GM21528 (cell line): ENCODE measurements at regions not wholly inside any gene's neighbourhood (a gene's known extent, or its start where the extent isn't known, plus 50 kb on each side); places are given as distances from the start of the nearest gene placed in this dataset.

Experiments used
- ATAC-seq: cut with Tn5 transposase; IDR thresholded peaks from one replicate; pipeline ENCODE4 v1.9.1; 2021; ENCODE audit warnings: mild to moderate bottlenecking, moderate library complexity; ENCODE audit not compliant: unreplicated experiment, low FRiP score

GRCh38 chrX:45762699-45763647 lies 562.3 kb upstream of the DIPK2B start:
- no peak for ATAC-seq

- no peak for ATAC-seq
Measured at GRCh38 chrX:45761920-45762319, 561.2 kb upstream of the DIPK2B start.

DNA sequence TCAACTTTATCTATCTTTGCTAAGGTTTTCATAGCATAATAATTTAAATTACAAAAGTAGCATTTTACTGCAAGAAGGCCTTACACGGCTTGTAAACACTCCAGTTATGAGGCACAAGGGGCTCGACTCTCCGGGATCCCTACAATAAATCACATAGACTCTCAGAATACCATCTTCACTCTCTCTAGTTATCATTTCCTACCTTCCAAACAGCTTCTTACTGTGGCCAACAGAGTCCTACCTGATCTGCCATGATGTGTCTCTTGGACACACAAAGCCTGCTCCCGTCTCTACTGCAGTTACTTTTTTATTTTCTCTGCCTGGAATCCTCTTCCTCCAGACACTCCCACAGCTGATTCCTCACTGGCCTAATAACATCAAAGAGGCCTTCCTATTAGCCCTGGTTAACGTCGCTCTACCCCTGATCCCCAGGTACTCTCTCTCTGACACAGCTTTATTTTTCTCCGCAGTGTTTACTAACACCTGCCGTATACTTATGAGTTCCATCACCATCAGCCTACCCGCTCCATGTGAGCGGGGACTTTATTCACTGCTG lies 559.6 kb upstream of the DIPK2B start:
- ATAC-seq: no peak

DNA sequence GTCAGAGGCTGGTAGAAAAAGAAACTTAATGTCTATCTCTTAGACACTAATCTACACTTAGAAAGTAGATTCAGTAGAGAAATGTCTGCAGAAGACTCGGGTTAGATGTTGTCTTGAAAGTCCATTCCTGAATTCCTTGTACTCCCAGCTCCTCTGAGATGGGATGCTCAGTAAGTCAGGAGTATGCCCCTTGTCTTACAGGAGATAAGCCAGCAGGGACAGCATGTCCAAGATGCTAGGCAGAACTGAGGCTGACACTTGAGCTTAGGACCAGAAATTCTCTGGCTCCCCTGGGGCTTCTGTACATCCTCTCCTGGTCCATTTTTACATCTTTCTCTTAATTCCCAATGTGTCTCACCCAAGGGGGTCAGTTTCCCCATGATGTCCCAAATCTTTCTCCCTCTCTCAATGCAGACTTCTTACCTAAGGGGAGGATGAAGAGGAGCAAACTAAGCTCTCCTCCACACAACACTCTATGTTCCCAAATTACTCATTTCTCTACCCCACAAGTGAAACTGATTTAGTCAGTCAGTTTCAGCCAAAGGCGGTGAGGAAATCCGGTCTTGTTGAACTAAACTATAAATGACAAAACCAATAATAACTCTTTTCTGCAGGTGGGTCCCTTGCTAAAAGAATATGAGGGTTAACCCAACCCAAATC lies 558.2 kb upstream of the DIPK2B start:
- ATAC-seq: peak; percentile 73

GRCh38 chrX:45758319-45758718 lies 557.6 kb upstream of the DIPK2B start:
- ATAC-seq: peak; percentile 47

DNA sequence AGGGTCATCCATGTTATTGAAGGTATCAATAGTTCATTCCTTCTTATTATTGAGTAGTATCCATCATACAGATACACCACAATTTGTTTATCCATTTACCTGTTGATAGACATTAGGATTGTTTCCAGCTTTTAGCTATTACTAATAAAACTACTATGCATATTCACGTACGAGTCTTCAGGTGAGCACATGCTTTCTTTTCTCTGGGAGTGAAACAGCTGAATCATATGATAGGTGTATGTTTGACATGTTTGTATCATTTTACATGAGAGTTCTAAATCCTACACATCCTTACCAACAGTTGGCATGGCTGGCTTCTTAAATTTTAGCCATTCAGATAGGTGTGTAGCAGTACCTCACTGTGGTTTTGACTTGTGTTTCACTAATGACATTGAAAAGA lies 556.6 kb upstream of the DIPK2B start:
- no peak for ATAC-seq

DNA sequence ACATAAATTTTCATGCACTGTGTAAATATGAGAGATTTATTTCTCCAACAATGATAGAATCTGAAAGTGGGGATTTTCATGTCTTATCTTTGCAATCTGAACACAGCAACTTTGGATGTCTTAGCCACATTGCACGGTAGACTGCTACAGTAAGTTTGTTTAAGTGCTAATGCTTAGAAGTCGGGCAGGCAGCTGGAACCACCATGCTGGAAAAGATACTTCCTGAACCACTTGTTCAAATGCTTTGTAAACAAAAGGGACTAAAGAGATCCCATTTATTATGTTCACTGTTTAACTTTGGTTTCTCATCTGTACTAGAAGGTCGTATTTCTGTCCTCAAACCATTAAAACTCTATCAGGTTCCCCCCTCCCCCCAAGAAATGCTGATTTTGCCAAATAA lies 555.9 kb upstream of the DIPK2B start:
- no peak for ATAC-seq

DNA sequence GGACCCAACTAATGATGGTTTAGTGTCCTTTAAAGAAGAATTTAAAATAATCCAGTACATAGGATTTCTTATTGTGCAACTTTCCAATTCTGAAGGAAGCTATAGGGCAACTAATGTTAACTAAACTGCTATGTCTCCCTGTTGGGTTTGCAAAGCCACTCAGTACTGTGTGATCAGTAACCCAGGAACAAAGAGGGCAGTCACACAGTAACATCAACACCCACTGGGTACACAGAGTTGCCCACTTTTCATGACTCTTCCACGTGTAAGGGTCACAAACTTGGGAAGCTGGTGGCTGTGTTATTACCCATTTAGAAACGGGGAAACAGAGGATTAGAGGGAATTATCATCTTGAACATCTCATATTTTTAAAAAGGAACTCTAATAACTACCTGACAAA lies 555.0 kb upstream of the DIPK2B start:
- no peak for ATAC-seq

GRCh38 chrX:45751156-45751555 lies 550.5 kb upstream of the DIPK2B start:
- no peak for ATAC-seq

- no peak for ATAC-seq
Measured at GRCh38 chrX:45750639-45751038, 550.0 kb upstream of the DIPK2B start.

DNA sequence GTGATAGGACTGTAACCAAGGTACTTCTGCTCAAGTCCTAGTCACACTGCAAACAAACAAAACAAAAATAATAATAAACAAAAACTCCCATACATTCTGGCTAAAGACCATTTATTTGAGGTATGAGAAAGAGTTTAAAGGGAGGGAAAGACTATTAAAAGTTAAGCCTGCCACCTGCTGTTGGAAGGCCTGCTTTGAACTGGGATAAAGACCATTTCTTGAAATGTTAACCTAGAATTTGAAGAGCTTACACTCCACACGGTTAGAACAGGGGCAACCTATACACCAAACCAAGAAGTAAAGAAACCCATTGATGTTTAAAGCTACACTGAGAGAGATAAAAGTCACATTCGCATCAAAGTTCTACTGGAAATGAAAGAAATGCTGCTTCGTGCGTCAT lies 548.7 kb upstream of the DIPK2B start:
- ATAC-seq: no peak

DNA sequence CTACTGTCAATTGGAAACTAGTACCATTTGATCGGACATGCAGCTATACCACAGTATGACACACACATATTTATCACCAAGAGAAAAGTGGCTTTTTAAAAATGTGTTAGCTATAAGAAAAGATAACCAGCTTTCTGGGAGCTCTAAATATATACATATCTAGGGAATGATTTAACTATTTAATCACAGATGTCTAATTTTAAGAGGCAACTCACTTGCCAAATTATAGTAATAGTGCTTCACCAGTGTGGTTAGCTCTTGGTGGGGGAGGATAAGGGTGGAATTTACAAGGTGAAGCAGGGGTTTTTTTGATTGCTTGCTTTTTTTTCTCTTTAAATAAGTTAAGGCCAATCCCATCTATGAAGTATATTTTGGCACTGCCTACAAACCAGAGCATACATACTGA lies 547.7 kb upstream of the DIPK2B start:
- ATAC-seq: no peak

GRCh38 chrX:45747905-45748304 lies 547.2 kb upstream of the DIPK2B start:
- ATAC-seq: no peak

DNA sequence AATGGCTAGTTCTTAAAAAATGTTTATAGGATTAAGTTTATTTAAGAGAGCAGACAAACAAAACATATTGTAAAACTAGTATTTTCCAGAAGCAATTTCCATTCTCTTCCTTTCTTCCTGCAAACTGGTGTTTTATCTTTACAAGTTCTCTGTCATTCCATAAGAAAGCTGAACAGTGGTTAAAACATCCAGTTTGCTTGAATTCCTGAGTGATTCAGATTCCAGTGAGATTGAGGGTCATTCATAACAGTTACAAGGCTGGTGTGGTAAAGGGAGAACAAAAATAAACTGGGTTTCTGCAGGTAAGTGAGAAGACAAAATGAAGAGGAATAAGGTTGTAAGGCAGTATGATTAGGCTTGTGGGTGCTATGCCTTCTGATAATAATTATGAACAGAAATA lies 544.8 kb upstream of the DIPK2B start:
- no peak for ATAC-seq

DNA sequence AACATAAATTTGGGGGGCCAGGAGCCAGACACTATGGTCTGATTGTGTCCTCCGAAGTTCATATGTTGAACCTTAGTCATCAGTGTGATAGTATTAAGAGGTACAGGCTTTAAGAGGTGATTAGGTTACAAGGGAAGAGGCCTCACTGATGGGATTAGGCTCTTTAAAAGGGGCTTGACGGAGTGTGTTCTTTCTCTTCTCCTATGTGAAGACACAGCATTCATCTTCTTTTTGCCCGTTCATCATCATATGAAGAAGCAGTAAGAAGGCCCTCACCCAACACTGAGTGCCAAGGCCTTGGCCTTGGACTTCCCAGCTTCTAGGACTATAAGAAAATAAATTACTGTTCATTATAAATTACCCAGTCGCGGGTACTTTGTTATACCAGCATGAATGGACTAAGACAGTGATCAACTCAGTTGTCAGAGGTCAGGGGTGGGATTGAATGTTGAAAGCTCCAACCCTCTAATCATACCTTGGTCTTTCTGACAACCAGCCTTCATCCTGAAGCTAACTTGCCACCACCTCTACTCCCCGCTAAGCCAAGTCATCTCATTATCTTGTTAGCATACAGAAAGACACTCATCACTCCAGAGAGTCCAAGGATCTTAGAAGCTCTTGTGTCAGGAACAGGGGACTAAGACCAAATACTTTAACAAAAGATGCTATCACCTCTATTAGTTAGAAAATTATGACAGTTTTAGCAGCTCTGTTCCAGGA lies 543.4 kb upstream of the DIPK2B start:
- ATAC-seq: no peak

DNA sequence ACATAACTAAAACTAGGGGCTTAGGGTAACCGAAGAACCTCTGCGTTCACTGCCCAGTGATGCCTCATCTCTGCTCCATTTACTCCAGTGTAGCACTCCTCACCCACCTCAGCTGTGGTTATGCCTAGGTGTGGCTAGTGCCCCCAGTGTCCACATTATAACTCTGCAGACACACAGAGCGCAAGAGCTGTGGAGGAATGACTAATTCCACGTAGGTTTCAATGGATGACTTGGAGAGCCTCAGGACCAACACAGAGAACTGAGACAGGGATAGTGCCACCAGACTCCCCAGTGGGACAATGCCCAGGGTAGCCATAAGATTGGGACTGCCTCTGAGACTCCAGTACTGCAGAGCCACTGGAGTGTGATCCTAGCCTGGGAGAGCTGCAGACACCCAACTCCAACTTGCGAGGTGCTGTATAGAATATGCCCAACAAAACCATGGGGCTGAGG lies 542.4 kb upstream of the DIPK2B start:
- ATAC-seq: no peak

- no peak for ATAC-seq
Measured at GRCh38 chrX:45740291-45740690, 539.6 kb upstream of the DIPK2B start.

DNA sequence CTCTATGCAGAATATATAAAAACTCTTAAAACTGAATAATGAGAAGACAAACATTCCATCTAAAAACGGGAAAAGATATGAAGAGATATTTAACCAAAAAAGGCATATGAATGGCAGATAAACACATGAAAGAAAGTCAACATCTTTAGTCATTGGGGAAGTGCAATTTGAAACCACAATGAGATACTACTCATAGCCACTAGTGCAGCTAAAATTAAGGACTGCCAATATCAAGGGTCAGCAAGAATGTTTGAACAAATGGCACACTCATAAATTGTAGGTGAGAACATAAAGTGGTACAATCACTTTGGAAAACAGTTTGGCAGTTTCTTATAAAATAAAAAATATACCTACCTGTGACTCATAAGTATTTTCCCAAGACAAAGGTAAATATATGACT lies 534.9 kb upstream of the DIPK2B start:
- no peak for ATAC-seq

DNA sequence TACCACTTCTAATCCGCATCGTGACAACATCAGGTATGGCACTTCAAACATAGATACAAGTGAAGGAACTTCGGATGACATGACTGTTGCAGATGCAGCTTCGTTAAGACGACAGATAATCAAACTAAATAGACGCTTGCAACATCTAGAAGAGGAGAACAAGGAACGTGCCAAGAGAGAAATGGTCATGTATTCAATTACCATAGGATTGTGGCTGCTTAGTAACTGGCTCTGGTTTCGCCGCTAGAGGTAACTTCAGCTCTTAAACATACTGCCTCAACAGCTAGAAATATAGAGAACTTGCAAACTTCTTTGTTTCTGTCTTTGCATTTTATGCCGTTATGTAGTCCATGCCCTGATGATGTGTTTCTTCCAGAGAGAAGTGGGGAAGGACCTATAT lies 530.8 kb upstream of the DIPK2B start:
- ATAC-seq: no peak

DNA sequence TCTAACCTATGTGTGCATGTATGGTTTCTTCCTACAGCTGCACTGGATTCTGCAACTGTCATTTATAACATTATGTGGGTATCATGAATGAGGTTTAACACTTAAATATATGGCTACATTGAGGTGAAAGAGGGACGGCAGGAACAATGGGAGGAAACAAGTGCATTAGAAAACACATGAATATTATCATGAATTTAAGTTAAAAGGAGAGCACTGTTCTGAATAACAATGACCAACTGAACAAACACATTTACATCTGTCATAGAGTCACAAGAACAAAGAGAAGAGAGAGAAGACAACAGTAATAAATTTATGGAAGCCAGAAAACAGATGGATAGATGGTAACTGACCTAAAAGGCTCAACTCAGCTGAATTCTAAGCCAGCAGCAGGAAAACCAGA lies 527.1 kb upstream of the DIPK2B start:
- no peak for ATAC-seq

DNA sequence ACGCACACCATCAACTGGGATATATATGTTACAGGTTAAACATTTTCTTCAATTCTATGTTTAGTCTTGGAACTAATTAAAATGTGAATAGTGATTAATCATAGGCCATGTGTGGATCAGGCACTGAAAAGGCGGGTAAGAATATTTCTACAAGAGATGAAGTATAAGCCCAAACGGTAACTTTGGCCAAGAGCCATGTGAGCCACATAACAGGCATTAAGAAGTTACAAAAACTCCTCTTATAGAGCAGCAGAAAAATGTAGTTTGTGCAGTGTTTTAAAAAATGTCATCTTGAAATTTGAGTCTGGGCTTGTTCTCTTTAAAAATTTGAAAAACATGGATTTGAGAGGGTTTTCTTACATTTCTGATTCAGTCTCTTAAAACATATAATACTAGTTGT lies 521.8 kb upstream of the DIPK2B start:
- ATAC-seq: no peak
